HCT116 (cell line): ENCODE measurements at regions not wholly inside any gene's neighbourhood (a gene's known extent, or its start where the extent isn't known, plus 50 kb on each side); places are given as distances from the start of the nearest gene placed in this dataset.
"Not testable (repeated sequence)": the region's sequence is repeated elsewhere in the genome, so short reads cannot be mapped to it uniquely, and the experiment has no call there.

Experiments used
- ATAC-seq: fragments of 200-7000 bp; cut with Tn5 transposase; 2 replicates; pipeline ENCODE4 v1.9.1; 2020; ENCODE audit warnings: mild to moderate bottlenecking, moderate library complexity
- BruUV-seq: library from RNA; stranded (reverse); fragments of 400-500 nt; replicated peaks from 2 replicates; lab custom pipeline; 2021; lab: Mats Ljungman, UMichigan
- CTCF ChIA-PET: fragments of 300-600 bp; sonication (Branson Sonifier 250); formaldehyde crosslinking; loops from one replicate; lab custom pipeline; 2021; ENCODE audit warnings: antibody characterized with exemption; lab: Charles Lee
- POLR2A ChIA-PET: fragments of 300-600, 350-600 bp; sonication (Branson Sonifier 250); formaldehyde crosslinking; loops from one replicate; lab custom pipeline; 2021; ENCODE audit warnings: antibody characterized with exemption; lab: Charles Lee
- RAD21 ChIA-PET, 2 experiments: fragments of 300-600 bp; sonication (Branson Sonifier 250); formaldehyde crosslinking; loops; one replicate each; lab custom pipeline; 2023; ENCODE audit warnings: low total read pairs in 2 of 2; ENCODE audit not compliant: uncharacterized antibody in 2 of 2, unreplicated experiment in 2 of 2, low non-redundant PET in 1 of 2; lab: Charles Lee
- DNase-seq: peaks from one replicate; pipeline ENCODE4 v3.0.0-alpha.2; 2010; ENCODE audit warnings: low read depth, low spot score
- H2AFZ ChIP-seq: fragments of 200-600 bp; shearing (Covaris generic), sonication (generic); 2 replicates; pipeline ENCODE4 v1.6.1; 2017; ENCODE audit warnings: low read depth, mixed run types, mixed read lengths, antibody characterized with exemption, low read length; ENCODE audit not compliant: poor library complexity, severe bottlenecking
- H3K27ac ChIP-seq: 2 replicates; pipeline ENCODE4 v1.5.1; 2012; ENCODE audit warnings: low read depth, low read length
- H3K27me3 ChIP-seq: fragments of 200-600 bp; sonication (generic); 2 replicates; pipeline ENCODE4 v1.6.1; 2016; ENCODE audit warnings: mixed run types, low read length, mixed read lengths; ENCODE audit not compliant: insufficient read depth
- H3K36me3 ChIP-seq, 2 experiments: fragments of 200-500 bp in 1 of 2; fragments of 200-600 bp in 1 of 2; sonication (Bioruptor generic) in 1 of 2; sonication (generic) in 1 of 2; 2 replicates each; pipeline versions ENCODE4 v1.5.1 to v1.6.1; 2014 to 2016; ENCODE audit warnings: low read length in 2 of 2, inconsistent platforms in 1 of 2, mixed read lengths in 1 of 2, mixed run types in 1 of 2; ENCODE audit not compliant: insufficient read depth in 2 of 2, control insufficient read depth in 1 of 2
- H3K4me1 ChIP-seq, 2 experiments: fragments of 200-600 bp in 1 of 2; sonication (generic) in 1 of 2; 2 replicates each; pipeline versions ENCODE4 v1.5.1 to v1.6.1; 2012 to 2017; ENCODE audit warnings: low read length in 2 of 2, inconsistent platforms in 1 of 2, mild to moderate bottlenecking in 1 of 2, mixed read lengths in 1 of 2, mixed run types in 1 of 2, moderate library complexity in 1 of 2; ENCODE audit not compliant: insufficient read depth in 2 of 2, control insufficient read depth in 1 of 2
- H3K4me2 ChIP-seq: fragments of 200-600 bp; sonication (generic); 2 replicates; pipeline ENCODE4 v1.6.1; 2017; ENCODE audit warnings: mixed run types, low read length, mixed read lengths
- H3K4me3 ChIP-seq, 2 experiments: fragments of 200-600 bp in 1 of 2; sonication (generic) in 1 of 2; replicated peaks in 1 of 2; 2 replicates each; pipeline ENCODE4 v1.5.1; 2011 to 2016; ENCODE audit warnings: low read length in 2 of 2, control low read depth in 1 of 2, low read depth in 1 of 2, mild to moderate bottlenecking in 1 of 2, mixed read lengths in 1 of 2, mixed run types in 1 of 2
- H3K79me2 ChIP-seq: fragments of 200-600 bp; sonication (generic); 2 replicates; pipeline ENCODE4 v1.6.1; 2017; ENCODE audit warnings: mild to moderate bottlenecking, mixed run types, low read length, moderate library complexity, mixed read lengths; ENCODE audit not compliant: insufficient read depth
- H3K9ac ChIP-seq: fragments of 200-600 bp; sonication (generic); 2 replicates; pipeline ENCODE4 v1.6.1; 2016; ENCODE audit warnings: low read length, mixed read lengths
- H3K9me2 ChIP-seq: fragments of 200-600 bp; sonication (generic), shearing (Covaris generic); 2 replicates; pipeline ENCODE4 v1.6.1; 2017; ENCODE audit warnings: mixed run types, mild to moderate bottlenecking, moderate library complexity; ENCODE audit not compliant: insufficient read depth
- H3K9me3 ChIP-seq, 2 experiments: fragments of 200-500 bp in 1 of 2; fragments of 200-600 bp in 1 of 2; sonication (Bioruptor generic) in 1 of 2; sonication (generic) in 1 of 2; 2 replicates each; pipeline ENCODE4 v1.6.1; 2014 to 2017; ENCODE audit warnings: low read length in 2 of 2, mixed read lengths in 2 of 2, inconsistent platforms in 1 of 2, low read depth in 1 of 2, mild to moderate bottlenecking in 1 of 2, mixed run types in 1 of 2, moderate library complexity in 1 of 2; ENCODE audit not compliant: control insufficient read depth in 1 of 2, insufficient read depth in 1 of 2
- H4K20me1 ChIP-seq: fragments of 200-600 bp; sonication (generic), shearing (Covaris generic); 2 replicates; pipeline ENCODE4 v1.6.1; 2017; ENCODE audit warnings: mixed run types, mild to moderate bottlenecking, moderate library complexity; ENCODE audit not compliant: insufficient read depth
- CBX3 ChIP-seq: IDR thresholded peaks from 2 replicates; pipeline ENCODE4 v1.6.1; 2012; ENCODE audit warnings: low read depth
- EZH2phosphoT487 ChIP-seq: fragments of 200-600 bp; IDR thresholded peaks from 2 replicates; pipeline ENCODE4 v1.6.1; 2018; ENCODE audit warnings: antibody characterized with exemption, borderline replicate concordance
- RAD21 ChIP-seq: IDR thresholded peaks from 2 replicates; pipeline ENCODE4 v1.6.1; 2012; ENCODE audit warnings: low read depth, mild to moderate bottlenecking
- SIN3A ChIP-seq: IDR thresholded peaks from 2 replicates; pipeline ENCODE4 v1.6.1; 2012; ENCODE audit warnings: low read depth
- ZNF274 ChIP-seq: fragments of 200-500 bp; sonication (Bioruptor generic); IDR thresholded peaks from 2 replicates; pipeline ENCODE4 v1.6.1; 2014; ENCODE audit warnings: mild to moderate bottlenecking, low read depth, low read length, inconsistent platforms
- intact Hi-C: fragments of 100-400 bp; cut with micrococcal nuclease; formaldehyde crosslinking; loops from 2 replicates; pipeline ENCODE4 v1.10.0; 2022
- TF ChIP-seq, protein P1 (sequence below): IDR thresholded peaks from 2 replicates; pipeline ENCODE4 v1.6.1; 2012

DNA sequence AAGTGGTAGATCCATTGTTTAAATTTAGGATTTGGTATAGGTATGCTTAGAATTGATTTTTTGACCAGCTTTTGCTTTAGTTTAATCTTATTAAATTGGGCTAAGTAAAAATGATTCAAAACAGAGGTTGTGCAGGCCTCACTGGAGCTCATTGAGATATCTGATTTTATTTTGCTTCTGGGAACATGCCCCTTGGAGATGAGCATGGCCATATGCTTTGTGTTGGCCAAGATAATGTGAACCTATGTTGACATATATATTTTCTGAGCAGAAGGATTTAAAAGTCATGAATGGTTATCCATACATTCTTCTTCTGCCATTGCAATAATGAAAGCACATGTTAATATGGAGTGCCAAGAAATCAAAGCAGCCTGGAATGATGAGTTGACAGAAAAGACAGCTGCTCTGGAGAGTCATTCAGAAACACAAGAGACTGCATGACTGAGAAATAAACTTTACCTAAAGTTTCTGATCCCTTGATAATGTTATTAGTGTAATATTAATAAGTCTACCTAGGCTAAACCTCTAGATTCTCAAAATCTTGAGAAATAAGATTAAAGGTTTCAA is 489.7 kb upstream of the GNPDA2 start (continued):
- TF ChIP-seq CBX3 (no peak), RAD21 (no peak), EZH2phosphoT487 (no peak), ZNF274 (no peak), SIN3A (no peak)
- TF ChIP-seq, protein P1, sequence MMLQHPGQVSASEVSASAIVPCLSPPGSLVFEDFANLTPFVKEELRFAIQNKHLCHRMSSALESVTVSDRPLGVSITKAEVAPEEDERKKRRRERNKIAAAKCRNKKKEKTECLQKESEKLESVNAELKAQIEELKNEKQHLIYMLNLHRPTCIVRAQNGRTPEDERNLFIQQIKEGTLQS = no peak

DNA sequence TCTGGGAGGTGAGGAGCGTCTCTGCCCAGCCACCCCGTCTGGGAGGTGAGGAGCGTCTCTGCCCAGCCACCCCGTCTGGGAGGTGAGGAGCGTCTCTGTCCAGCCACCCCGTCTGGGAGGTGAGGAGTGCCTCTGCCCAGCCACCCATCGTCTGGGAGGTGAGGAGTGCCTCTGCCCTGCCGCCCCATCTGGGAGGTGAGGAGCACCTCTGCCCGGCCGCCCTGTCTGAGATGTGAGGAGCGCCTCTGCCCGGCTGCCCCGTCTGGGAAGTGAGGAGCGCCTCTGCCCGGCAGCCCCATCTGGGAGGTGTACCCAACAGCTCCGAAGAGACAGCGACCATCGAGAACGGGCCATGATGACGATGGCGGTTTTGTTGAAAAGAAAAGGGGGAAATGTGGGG is 482.1 kb upstream of the GNPDA2 start:
- H3K9me2 ChIP-seq, H2AFZ ChIP-seq, POLR2A ChIA-PET, CTCF ChIA-PET, DNase-seq, H3K9ac ChIP-seq, H3K4me2 ChIP-seq, H3K27ac ChIP-seq, H3K27me3 ChIP-seq, H4K20me1 ChIP-seq, H3K4me3 ChIP-seq, H3K4me1 ChIP-seq, RAD21 ChIA-PET, intact Hi-C loops, H3K36me3 ChIP-seq, ATAC-seq, H3K79me2 ChIP-seq, BruUV-seq: not testable (repeated sequence)
- peaks cover 4 to 27% of the 10 kb centered on the region in 2 experiments; a peak in 2 of 4 replicates for H3K9me3 ChIP-seq

DNA sequence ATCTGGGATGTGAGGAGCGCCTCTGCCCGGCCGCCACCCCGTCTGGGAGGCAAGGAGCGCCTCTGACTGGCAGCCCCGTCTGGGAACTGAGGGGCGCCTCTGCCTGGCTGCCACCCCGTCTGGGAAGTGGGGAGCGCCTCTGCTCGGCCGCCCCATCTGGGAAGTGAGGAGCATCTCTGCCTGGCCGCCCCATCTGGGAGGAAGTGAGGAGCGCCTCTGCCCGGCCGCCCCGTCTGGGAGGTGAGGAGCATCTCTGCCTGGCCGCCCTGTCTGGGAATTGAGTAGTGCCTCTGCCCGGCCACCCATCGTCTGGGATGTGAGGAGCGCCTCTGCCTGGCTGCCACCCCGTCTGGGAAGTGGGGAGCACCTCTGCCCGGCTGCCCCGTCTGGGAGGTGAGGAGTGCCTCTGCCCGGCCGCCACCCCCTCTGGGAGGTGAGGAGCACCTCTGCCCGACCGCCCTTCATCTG is 481.5 kb upstream of the GNPDA2 start:
- H3K4me1 ChIP-seq, DNase-seq, H3K4me3 ChIP-seq, H3K36me3 ChIP-seq, BruUV-seq, POLR2A ChIA-PET, H3K27me3 ChIP-seq, H3K27ac ChIP-seq, intact Hi-C loops, H3K9me2 ChIP-seq, RAD21 ChIA-PET, CTCF ChIA-PET, H2AFZ ChIP-seq, H3K4me2 ChIP-seq, H4K20me1 ChIP-seq, H3K79me2 ChIP-seq, ATAC-seq, H3K9ac ChIP-seq: not testable (repeated sequence)
- H3K9me3 ChIP-seq = peaks cover 4 to 29% of the 10 kb centered on the region in 2 experiments; a peak in 2 of 4 replicates

DNA sequence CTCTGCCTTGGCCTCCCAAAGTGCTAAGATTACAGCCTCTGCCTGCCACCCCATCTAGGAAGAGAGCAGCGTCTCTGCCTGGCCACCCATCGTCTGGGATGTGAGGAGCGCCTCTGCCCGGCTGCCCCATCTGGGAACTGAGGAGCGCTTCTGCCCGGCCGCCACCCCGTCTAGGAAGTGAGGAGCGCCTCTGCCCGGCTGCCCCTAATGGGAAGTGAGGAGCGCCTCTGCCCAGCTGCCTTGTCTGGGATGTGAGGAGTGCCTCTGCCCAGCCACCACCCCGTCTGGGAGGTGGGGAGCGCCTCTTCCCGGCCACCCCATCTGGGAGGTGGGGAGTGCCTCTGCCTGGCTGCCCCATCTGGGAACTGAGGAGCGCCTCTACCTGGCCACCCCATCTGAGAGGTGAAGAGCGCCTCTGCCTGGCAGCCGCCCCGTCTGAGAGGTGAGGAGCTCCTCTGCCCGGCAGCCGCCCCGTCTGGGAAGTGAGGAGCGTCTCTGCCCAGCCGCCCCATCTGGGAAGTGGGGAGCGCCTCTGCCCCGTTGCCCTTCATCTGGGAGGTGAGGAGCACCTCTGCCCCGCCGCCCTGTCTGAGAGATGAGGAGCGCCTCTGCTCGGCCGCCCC is 481.0 kb upstream of the GNPDA2 start:
- CTCF ChIA-PET, H3K36me3 ChIP-seq, ATAC-seq: not testable (repeated sequence)

More for the DNA sequence above, 481.0 kb upstream of the GNPDA2 start:
- H3K79me2 ChIP-seq, H3K4me2 ChIP-seq, intact Hi-C loops, DNase-seq, H3K4me3 ChIP-seq, RAD21 ChIA-PET, H3K4me1 ChIP-seq, H3K27me3 ChIP-seq, H3K9me2 ChIP-seq, H4K20me1 ChIP-seq, POLR2A ChIA-PET, H3K9ac ChIP-seq, H2AFZ ChIP-seq, BruUV-seq, H3K27ac ChIP-seq: not testable (repeated sequence)
- peaks cover 4 to 26% of the 10 kb centered on the region in 2 experiments; a peak in 2 of 4 replicates for H3K9me3 ChIP-seq
